Lower lobe of right lung (tissue), 2 donors: ENCODE measurements at regions not wholly inside any gene's neighbourhood (a gene's known extent, or its start where the extent isn't known, plus 50 kb on each side); places are given as distances from the start of the nearest gene placed in this dataset.

Source experiments
- ATAC-seq, 2 donors: fragments of 200-7000 bp; cut with Tn5 transposase; one replicate each; pipeline ENCODE4 v1.9.1; 2020 to 2022; ENCODE audit warnings: mild to moderate bottlenecking in 2 of 2, moderate library complexity in 2 of 2
- DNase-seq: peaks from one replicate; pipeline ENCODE4 v3.0.0-alpha.2; 2020
- H3K27ac ChIP-seq: fragments of 200-600 bp; one replicate; pipeline ENCODE4 v1.8.0; 2022
- H3K27me3 ChIP-seq: fragments of 200-600 bp; one replicate; pipeline ENCODE4 v1.8.0; 2022; ENCODE audit warnings: low read depth
- H3K36me3 ChIP-seq: fragments of 200-600 bp; one replicate; pipeline ENCODE4 v1.8.0; 2022; ENCODE audit warnings: mild to moderate bottlenecking
- H3K4me1 ChIP-seq: fragments of 200-600 bp; one replicate; pipeline ENCODE4 v1.8.0; 2022
- H3K4me3 ChIP-seq: fragments of 200-600 bp; one replicate; pipeline ENCODE4 v1.8.0; 2022; ENCODE audit warnings: mild to moderate bottlenecking
- H3K9me3 ChIP-seq: fragments of 200-600 bp; one replicate; pipeline ENCODE4 v1.8.0; 2022
- intact Hi-C: fragments of 100-400 bp; cut with DNase I; formaldehyde crosslinking; loops from one replicate; pipeline ENCODE4 v1.11.0; 2022
- TF ChIP-seq, protein P1 (sequence below): fragments of 200-600 bp; IDR thresholded peaks from one replicate; pipeline ENCODE4 v1.8.0; 2022; ENCODE audit warnings: antibody characterized with exemption, mild to moderate bottlenecking
- donor health status: DM: no; HTN: yes; CAD: no; lungs with severe emphysema.

DNA sequence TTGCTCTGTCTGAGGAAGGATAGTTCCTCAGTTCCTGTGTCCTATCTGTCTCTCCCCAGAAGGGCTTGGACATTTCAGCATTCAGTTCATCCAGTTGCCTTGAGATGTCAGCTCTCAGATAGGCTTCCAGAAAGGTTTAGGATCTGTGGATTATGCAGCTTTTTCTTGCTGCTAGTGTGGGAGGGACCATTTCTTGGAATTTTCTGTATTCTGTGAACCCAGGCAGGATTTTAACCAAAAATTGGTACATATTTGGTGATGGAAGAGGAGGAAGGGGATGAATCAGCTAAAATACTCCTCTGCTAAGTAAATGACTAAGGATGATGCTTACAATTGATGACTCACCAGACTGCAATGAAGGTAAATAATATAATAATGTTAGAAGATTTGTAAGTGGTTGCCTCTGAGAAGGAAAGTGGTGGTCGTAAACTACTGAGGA is 58.6 kb upstream of the DOCK10 start:
- intact Hi-C loops: no loop called here
- H3K9me3 ChIP-seq: no peaks in the 10 kb centered on the region
- peak in 1 of 2 donors; percentile 16 for ATAC-seq
- H3K4me1 ChIP-seq: no peaks in the 10 kb centered on the region
- no peaks in the 10 kb centered on the region for H3K36me3 ChIP-seq
- TF ChIP-seq, protein P1, sequence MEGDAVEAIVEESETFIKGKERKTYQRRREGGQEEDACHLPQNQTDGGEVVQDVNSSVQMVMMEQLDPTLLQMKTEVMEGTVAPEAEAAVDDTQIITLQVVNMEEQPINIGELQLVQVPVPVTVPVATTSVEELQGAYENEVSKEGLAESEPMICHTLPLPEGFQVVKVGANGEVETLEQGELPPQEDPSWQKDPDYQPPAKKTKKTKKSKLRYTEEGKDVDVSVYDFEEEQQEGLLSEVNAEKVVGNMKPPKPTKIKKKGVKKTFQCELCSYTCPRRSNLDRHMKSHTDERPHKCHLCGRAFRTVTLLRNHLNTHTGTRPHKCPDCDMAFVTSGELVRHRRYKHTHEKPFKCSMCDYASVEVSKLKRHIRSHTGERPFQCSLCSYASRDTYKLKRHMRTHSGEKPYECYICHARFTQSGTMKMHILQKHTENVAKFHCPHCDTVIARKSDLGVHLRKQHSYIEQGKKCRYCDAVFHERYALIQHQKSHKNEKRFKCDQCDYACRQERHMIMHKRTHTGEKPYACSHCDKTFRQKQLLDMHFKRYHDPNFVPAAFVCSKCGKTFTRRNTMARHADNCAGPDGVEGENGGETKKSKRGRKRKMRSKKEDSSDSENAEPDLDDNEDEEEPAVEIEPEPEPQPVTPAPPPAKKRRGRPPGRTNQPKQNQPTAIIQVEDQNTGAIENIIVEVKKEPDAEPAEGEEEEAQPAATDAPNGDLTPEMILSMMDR: no peak
- H3K4me3 ChIP-seq: no peak overlapping the region
- no peak overlapping the region for H3K27ac ChIP-seq
- H3K27me3 ChIP-seq: no peaks in the 10 kb centered on the region
- no peak for DNase-seq

DNA sequence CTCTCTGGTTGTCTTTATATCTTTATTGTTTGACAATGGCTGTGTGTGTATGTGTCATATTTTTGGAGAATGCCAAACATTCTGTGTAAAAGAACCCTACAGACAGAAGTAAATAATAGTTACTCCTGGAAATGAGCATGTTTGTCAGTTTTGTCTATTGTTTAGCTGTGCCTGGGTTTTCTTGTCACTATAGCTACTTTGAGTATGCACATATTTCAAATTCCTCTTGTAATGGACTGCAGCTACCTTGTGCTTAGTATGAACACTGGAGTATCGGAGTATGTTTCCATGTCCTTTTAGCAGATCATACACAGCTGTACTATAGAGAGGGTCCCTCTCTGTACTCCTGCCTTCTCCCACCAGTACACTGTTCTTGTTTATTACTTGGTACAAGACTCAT is 58.0 kb upstream of the DOCK10 start:
- Histone ChIP-seq H3K27ac (no peak overlapping the region), H3K4me3 (no peak overlapping the region), H3K36me3 (no peaks in the 10 kb centered on the region), H3K9me3 (no peaks in the 10 kb centered on the region), H3K4me1 (no peaks in the 10 kb centered on the region), H3K27me3 (no peaks in the 10 kb centered on the region)
- TF ChIP-seq, protein P1: no peak
- ATAC-seq: peak; percentile 54 to 73
- DNase-seq: no peak
- intact Hi-C loops: no loop called here

DNA sequence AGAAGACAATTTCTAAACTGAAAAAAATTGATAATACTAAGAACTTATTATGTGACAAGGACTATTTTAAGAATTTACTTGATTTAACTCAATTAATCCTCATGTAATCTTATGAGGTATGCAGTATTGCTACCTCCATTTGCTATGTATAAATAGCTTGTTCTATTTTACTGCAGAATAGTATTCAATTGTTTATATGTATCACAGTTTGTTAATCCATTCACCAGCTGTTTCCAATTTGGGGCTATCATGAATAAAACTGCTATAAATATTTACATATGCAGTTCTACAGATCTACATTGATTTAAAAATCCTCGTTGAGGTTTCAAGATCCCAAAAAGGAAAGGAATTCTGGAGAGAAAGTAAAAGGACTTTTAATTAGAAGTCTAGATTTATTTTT is 54.8 kb upstream of the DOCK10 start:
- H3K4me3 ChIP-seq: no peak overlapping the region
- ATAC-seq: no peak
- TF ChIP-seq, protein P1: no peak
- no peaks in the 10 kb centered on the region for H3K36me3 ChIP-seq
- no peaks in the 10 kb centered on the region for H3K27me3 ChIP-seq
- intact Hi-C loops: no loop called here
- no peak for DNase-seq
- no peak overlapping the region for H3K27ac ChIP-seq
- H3K4me1 ChIP-seq: no peaks in the 10 kb centered on the region
- H3K9me3 ChIP-seq: no peaks in the 10 kb centered on the region
